ENCODE measurements at regions not wholly inside any gene's neighbourhood (a gene's known extent, or its start where the extent isn't known, plus 50 kb on each side); places are given as distances from the start of the nearest gene placed in this dataset.

- Histone ChIP-seq H3K36me3 (replicated peaks; ENCODE audit: insufficient read depth, low read depth) (no peaks in the 10 kb centered on the region), H3K4me3 (no peak overlapping the region), H3K4me2 (no peak overlapping the region), H4K20me1 (ENCODE audit: insufficient read depth, poor library complexity, severe bottlenecking) (no peaks in the 10 kb centered on the region), H3K27me3 (no peaks in the 10 kb centered on the region), H3K9me3 (ENCODE audit: low read depth) (no peaks in the 10 kb centered on the region), H3K27ac (no peak overlapping the region), H3K9me2 (replicated peaks; ENCODE audit: insufficient read depth) (no peaks in the 10 kb centered on the region), H2AFZ (no peak overlapping the region), H3K4me1 (ENCODE audit: insufficient read depth) (no peaks in the 10 kb centered on the region), H3K79me2 (no peaks in the 10 kb centered on the region)
- WGBS (ENCODE audit: low lambda C conversion rate, missing lambda C conversion rate), result 78% methylated on average over 4 of the region's 4 CpGs
- TF ChIP-seq EZH2phosphoT487 (IDR thresholded peaks at IDR 0.05; ENCODE audit: low read depth, severe bottlenecking, unreplicated experiment), result no peak
- DNase-seq (ENCODE audit: low spot score), result no peak
These were observed 1175.4 kb upstream of the TENM4 start for GRCh38 chr11:80616070-80616800.

- Histone ChIP-seq H3K4me3 (no peak overlapping the region), H3K4me2 (no peak overlapping the region), H3K36me3 (replicated peaks; ENCODE audit: insufficient read depth, low read depth) (no peaks in the 10 kb centered on the region), H4K20me1 (ENCODE audit: insufficient read depth, poor library complexity, severe bottlenecking) (no peaks in the 10 kb centered on the region), H3K79me2 (no peaks in the 10 kb centered on the region), H3K27ac (no peak overlapping the region), H3K9me3 (ENCODE audit: low read depth) (no peaks in the 10 kb centered on the region), H2AFZ (no peak overlapping the region), H3K27me3 (no peaks in the 10 kb centered on the region), H3K4me1 (ENCODE audit: insufficient read depth) (no peaks in the 10 kb centered on the region), H3K9me2 (replicated peaks; ENCODE audit: insufficient read depth) (no peaks in the 10 kb centered on the region)
- no peak for TF ChIP-seq EZH2phosphoT487 (IDR thresholded peaks at IDR 0.05; ENCODE audit: low read depth, severe bottlenecking, unreplicated experiment)
- peak; percentile 9 for DNase-seq (ENCODE audit: low spot score)
- WGBS (ENCODE audit: low lambda C conversion rate, missing lambda C conversion rate), result 40% methylated on average over 2 of the region's 2 CpGs
These were observed 1172.8 kb upstream of the TENM4 start for GRCh38 chr11:80613655-80614054.

DNA sequence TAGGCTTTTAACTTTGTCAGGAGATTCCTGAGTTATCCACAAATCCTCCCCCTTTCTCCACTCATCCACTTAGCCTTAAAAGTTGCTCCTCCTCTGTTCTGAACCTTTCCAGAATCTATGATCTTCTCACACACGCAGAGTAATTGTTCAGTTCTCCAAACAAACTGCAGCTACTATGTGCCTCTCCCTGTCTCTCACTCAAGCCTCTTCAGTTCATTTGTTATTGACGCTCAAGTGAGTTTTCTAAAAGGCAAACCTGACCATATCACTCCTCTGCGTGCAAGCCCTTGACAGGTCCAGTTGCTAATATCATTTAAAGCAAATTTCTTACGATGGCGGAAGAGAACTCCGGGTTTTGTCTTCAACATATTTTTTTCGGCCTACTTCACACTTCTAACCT lies 1169.7 kb upstream of the TENM4 start:
- DNase-seq (ENCODE audit: low spot score), result no peak
- WGBS (ENCODE audit: low lambda C conversion rate, missing lambda C conversion rate), result 89% methylated on average over 7 of the region's 7 CpGs
- H3K36me3 ChIP-seq (replicated peaks; ENCODE audit: insufficient read depth, low read depth), result no peaks in the 10 kb centered on the region

DNA sequence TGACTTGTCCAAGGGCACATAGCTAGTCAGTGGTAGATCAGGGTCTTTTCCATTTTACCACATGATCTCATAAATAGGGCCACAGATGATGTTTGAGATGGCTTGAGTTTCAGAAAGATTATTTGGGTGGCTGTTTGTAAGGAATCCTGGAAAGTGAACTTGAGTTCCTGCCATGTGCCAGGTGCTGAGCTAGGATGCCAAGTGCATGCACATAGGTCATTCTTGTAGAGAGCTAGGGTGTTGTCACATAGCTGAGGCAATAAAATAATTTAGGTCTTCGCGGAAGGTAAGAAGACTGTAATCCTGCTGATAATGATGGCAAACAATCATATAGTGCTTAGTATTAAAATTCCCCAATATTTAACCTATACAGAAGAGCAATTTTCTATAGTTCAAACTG lies 1162.6 kb upstream of the TENM4 start:
- H4K20me1 ChIP-seq (ENCODE audit: insufficient read depth, poor library complexity, severe bottlenecking), result no peaks in the 10 kb centered on the region
- H3K9me3 ChIP-seq (ENCODE audit: low read depth), result no peaks in the 10 kb centered on the region
- H3K79me2 ChIP-seq, result no peaks in the 10 kb centered on the region
- H3K9me2 ChIP-seq (replicated peaks; ENCODE audit: insufficient read depth), result no peaks in the 10 kb centered on the region
- no peaks in the 10 kb centered on the region for H3K36me3 ChIP-seq (replicated peaks; ENCODE audit: insufficient read depth, low read depth)
- no peak overlapping the region for H2AFZ ChIP-seq
- H3K4me3 ChIP-seq, result no peak overlapping the region
- WGBS (ENCODE audit: low lambda C conversion rate, missing lambda C conversion rate), result 68% methylated on average over 2 of the region's 2 CpGs
- H3K4me1 ChIP-seq (ENCODE audit: insufficient read depth), result no peaks in the 10 kb centered on the region
- H3K27me3 ChIP-seq, result no peaks in the 10 kb centered on the region
- no peak overlapping the region for H3K27ac ChIP-seq
- H3K4me2 ChIP-seq, result no peak overlapping the region
- TF ChIP-seq EZH2 (IDR thresholded peaks at IDR 0.05; ENCODE audit: borderline replicate concordance) (no peak), CTCF (IDR thresholded peaks at IDR 0.05; ENCODE audit: poor library complexity) (no peak), EZH2phosphoT487 (IDR thresholded peaks at IDR 0.05; ENCODE audit: low read depth, severe bottlenecking, unreplicated experiment) (no peak)
- DNase-seq (ENCODE audit: low spot score), result no peak

More for the DNA sequence above, 1169.7 kb upstream of the TENM4 start:
- Histone ChIP-seq H3K4me1 (ENCODE audit: insufficient read depth) (no peaks in the 10 kb centered on the region), H4K20me1 (ENCODE audit: insufficient read depth, poor library complexity, severe bottlenecking) (no peaks in the 10 kb centered on the region), H2AFZ (no peak overlapping the region), H3K27me3 (no peaks in the 10 kb centered on the region), H3K4me3 (no peak overlapping the region), H3K9me2 (replicated peaks; ENCODE audit: insufficient read depth) (no peaks in the 10 kb centered on the region), H3K9me3 (ENCODE audit: low read depth) (no peaks in the 10 kb centered on the region), H3K27ac (no peak overlapping the region), H3K4me2 (no peak overlapping the region), H3K79me2 (no peaks in the 10 kb centered on the region)
- TF ChIP-seq CTCF (IDR thresholded peaks at IDR 0.05; ENCODE audit: poor library complexity) (no peak), EZH2phosphoT487 (IDR thresholded peaks at IDR 0.05; ENCODE audit: low read depth, severe bottlenecking, unreplicated experiment) (no peak), EZH2 (IDR thresholded peaks at IDR 0.05; ENCODE audit: borderline replicate concordance) (no peak)
